ENCODE measurements at regions not wholly inside any gene's neighbourhood (a gene's known extent, or its start where the extent isn't known, plus 50 kb on each side); places are given as distances from the start of the nearest gene placed in this dataset.

- intact Hi-C loops (cut with DNase I, micrococcal nuclease): no loop called here
- Mint-ChIP-seq H3K27ac (no peak overlapping the region), H3K4me1 (ENCODE audit: low read depth) (no peaks in the 10 kb centered on the region), H3K4me3 (no peak overlapping the region), H3K9me3 (peaks cover 10% of the 10 kb centered on the region), H3K27me3 (peaks cover 36% of the 10 kb centered on the region), H3K36me3 (ENCODE audit: low read depth) (no peaks in the 10 kb centered on the region)
- Histone ChIP-seq H3K4me3 (ENCODE audit: low read length) (no peak overlapping the region), H3K27ac (ENCODE audit: low read depth in 1 of 2, low read length in 2 of 2) (no peak overlapping the region), H3K36me3 (ENCODE audit: insufficient read depth, low read length) (no peaks in the 10 kb centered on the region), H3K4me1 (ENCODE audit: insufficient read depth, low read length) (no peaks in the 10 kb centered on the region), H3K9me3 (ENCODE audit: control insufficient read depth in 1 of 2, insufficient read depth in 1 of 2, low read length in 2 of 2) (peaks cover 4 to 16% of the 10 kb centered on the region in 2 experiments), H3K27me3 (ENCODE audit: control insufficient read depth in 1 of 2, insufficient read depth in 2 of 2, low read length in 2 of 2) (no peaks in the 10 kb centered on the region)
- CTCF ChIA-PET: no interaction called here
- ATAC-seq (ENCODE audit: poor library complexity): no peak
- DNase-seq: no peak
- POLR2A ChIA-PET: no interaction called here
- no peak for TF ChIP-seq CTCF (IDR thresholded peaks at IDR 0.05)
Measured at GRCh38 chr2:120662046-120662445, 73.6 kb upstream of the GLI2 start.

GRCh38 chr2:120662746-120663145, 72.9 kb upstream of the GLI2 start:
- H3K4me1 Mint-ChIP-seq (ENCODE audit: low read depth): no peaks in the 10 kb centered on the region
- H3K27me3 Mint-ChIP-seq: peaks cover 29% of the 10 kb centered on the region
- peaks cover 10% of the 10 kb centered on the region for H3K9me3 Mint-ChIP-seq
- Histone ChIP-seq H3K4me1 (ENCODE audit: insufficient read depth, low read length) (no peaks in the 10 kb centered on the region), H3K27ac (ENCODE audit: low read depth in 1 of 2, low read length in 2 of 2) (no peak overlapping the region), H3K9me3 (ENCODE audit: control insufficient read depth in 1 of 2, insufficient read depth in 1 of 2, low read length in 2 of 2) (peaks cover 10 to 16% of the 10 kb centered on the region in 2 experiments), H3K4me3 (ENCODE audit: low read length) (no peak overlapping the region), H3K36me3 (ENCODE audit: insufficient read depth, low read length) (no peaks in the 10 kb centered on the region), H3K27me3 (ENCODE audit: control insufficient read depth in 1 of 2, insufficient read depth in 2 of 2, low read length in 2 of 2) (no peaks in the 10 kb centered on the region)
- ATAC-seq (ENCODE audit: poor library complexity) (no peak), DNase-seq (no peak)
- no peak for TF ChIP-seq CTCF (IDR thresholded peaks at IDR 0.05)
- intact Hi-C loops (cut with DNase I, micrococcal nuclease): no loop called here
- POLR2A ChIA-PET: no interaction called here
- H3K27ac Mint-ChIP-seq: no peak overlapping the region
- H3K36me3 Mint-ChIP-seq (ENCODE audit: low read depth): no peaks in the 10 kb centered on the region
- no peak overlapping the region for H3K4me3 Mint-ChIP-seq
- CTCF ChIA-PET: no interaction called here

DNA sequence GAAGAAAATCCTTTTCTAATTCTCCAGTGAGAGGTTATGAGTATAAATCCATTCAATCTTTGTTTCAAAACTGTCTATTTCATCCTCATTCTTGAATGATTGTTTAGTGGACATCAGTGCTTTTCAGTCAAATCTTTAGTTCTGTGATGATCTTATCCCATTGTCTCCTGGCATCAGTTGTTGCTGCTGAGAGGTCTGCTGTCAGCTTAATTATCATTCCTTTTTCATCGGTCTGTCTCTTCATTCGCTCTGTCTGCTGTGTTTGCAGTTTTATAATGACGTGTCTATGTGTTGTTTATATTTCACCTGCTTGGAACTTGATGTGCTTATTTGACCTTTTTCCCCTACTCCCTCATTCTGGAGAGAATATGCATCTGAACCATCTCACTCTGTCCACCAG, 69.2 kb upstream of the GLI2 start:
- no peak overlapping the region for H3K4me3 ChIP-seq (ENCODE audit: low read length)
- POLR2A ChIA-PET: no interaction called here
- TF ChIP-seq CTCF (IDR thresholded peaks at IDR 0.05): no peak
- H3K9me3 ChIP-seq (ENCODE audit: control insufficient read depth in 1 of 2, insufficient read depth in 1 of 2, low read length in 2 of 2): peaks cover 16 to 17% of the 10 kb centered on the region in 2 experiments
- no peak overlapping the region for H3K27ac ChIP-seq (ENCODE audit: low read depth in 1 of 2, low read length in 2 of 2)
- Mint-ChIP-seq H3K4me1 (ENCODE audit: low read depth) (no peaks in the 10 kb centered on the region), H3K9me3 (peaks cover 10% of the 10 kb centered on the region), H3K27me3 (peaks cover 37% of the 10 kb centered on the region), H3K27ac (no peak overlapping the region), H3K4me3 (no peak overlapping the region), H3K36me3 (ENCODE audit: low read depth) (no peaks in the 10 kb centered on the region)
- DNase-seq (no peak), ATAC-seq (ENCODE audit: poor library complexity) (no peak)
- H3K36me3 ChIP-seq (ENCODE audit: insufficient read depth, low read length): no peaks in the 10 kb centered on the region
- no peaks in the 10 kb centered on the region for H3K4me1 ChIP-seq (ENCODE audit: insufficient read depth, low read length)
- intact Hi-C loops (cut with DNase I, micrococcal nuclease): no loop called here
- peaks cover 14 to 17% of the 10 kb centered on the region in 2 experiments for H3K27me3 ChIP-seq (ENCODE audit: control insufficient read depth in 1 of 2, insufficient read depth in 2 of 2, low read length in 2 of 2)
- CTCF ChIA-PET: no interaction called here
